DND-41 (cell line): ENCODE measurements at regions not wholly inside any gene's neighbourhood (a gene's known extent, or its start where the extent isn't known, plus 50 kb on each side); places are given as distances from the start of the nearest gene placed in this dataset.

ENCODE experiments used
- ATAC-seq: fragments of 200-7000 bp; cut with Tn5 transposase; 3 replicates; pipeline ENCODE4 v1.9.1; 2021; ENCODE audit warnings: low read depth; ENCODE audit not compliant: insufficient read depth
- DNase-seq: peaks from one replicate; pipeline ENCODE4 v3.0.0-alpha.2; 2020
- H2AFZ ChIP-seq: 2 replicates; pipeline ENCODE4 v1.6.0; 2012; ENCODE audit warnings: low read depth, low read length
- H3K27ac ChIP-seq: 2 replicates; pipeline ENCODE4 v1.5.1; 2012; ENCODE audit warnings: low read length, inconsistent platforms
- H3K27me3 ChIP-seq: fragments of 200-600 bp; sonication (generic); 2 replicates; pipeline ENCODE4 v1.6.0; 2012; ENCODE audit warnings: low read length, mild to moderate bottlenecking, inconsistent platforms; ENCODE audit not compliant: insufficient read depth, poor library complexity
- H3K36me3 ChIP-seq: 2 replicates; pipeline ENCODE4 v1.5.1; 2012; ENCODE audit warnings: low read length, inconsistent platforms; ENCODE audit not compliant: insufficient read depth
- H3K4me1 ChIP-seq: 2 replicates; pipeline ENCODE4 v1.5.1; 2012; ENCODE audit warnings: mild to moderate bottlenecking, low read length; ENCODE audit not compliant: insufficient read depth
- H3K4me2 ChIP-seq: 2 replicates; pipeline ENCODE4 v1.6.0; 2012; ENCODE audit warnings: mild to moderate bottlenecking, moderate library complexity, low read length, inconsistent platforms; ENCODE audit not compliant: insufficient read depth
- H3K4me3 ChIP-seq, 2 experiments: fragments of 200-600 bp in 1 of 2; shearing (Covaris generic) in 1 of 2; 2 replicates each; pipeline ENCODE4 v1.5.1; 2012 to 2016; ENCODE audit warnings: inconsistent platforms in 2 of 2, low read length in 2 of 2, mild to moderate bottlenecking in 2 of 2, low read depth in 1 of 2, moderate library complexity in 1 of 2
- H3K79me2 ChIP-seq: 2 replicates; pipeline ENCODE4 v1.6.0; 2012; ENCODE audit warnings: low read length, inconsistent platforms; ENCODE audit not compliant: insufficient read depth
- H3K9ac ChIP-seq: 2 replicates; pipeline ENCODE4 v1.6.0; 2012; ENCODE audit warnings: low read depth, mild to moderate bottlenecking, inconsistent platforms, low read length, moderate library complexity
- H3K9me3 ChIP-seq: 2 replicates; pipeline ENCODE4 v1.5.1; 2012; ENCODE audit warnings: low read length, moderate library complexity, mild to moderate bottlenecking, inconsistent platforms; ENCODE audit not compliant: insufficient read depth, severe bottlenecking
- H4K20me1 ChIP-seq: 2 replicates; pipeline ENCODE4 v1.6.0; 2012; ENCODE audit warnings: low read length; ENCODE audit not compliant: insufficient read depth
- CTCF ChIP-seq: IDR thresholded peaks from 2 replicates; pipeline ENCODE4 v1.5.1; 2012; ENCODE audit warnings: borderline replicate concordance, low read length, moderate library complexity, mild to moderate bottlenecking; ENCODE audit not compliant: poor library complexity, severe bottlenecking; ENCODE audit errors: extremely low read depth
- EZH2 ChIP-seq: IDR thresholded peaks from 3 replicates; pipeline ENCODE4 v1.6.1; 2012; ENCODE audit warnings: borderline replicate concordance, low read depth, mild to moderate bottlenecking, moderate library complexity, low read length, inconsistent platforms; ENCODE audit not compliant: severe bottlenecking

GRCh38 chr1:213692321-213692720 is 295.5 kb upstream of the PROX1 start:
- no peaks in the 10 kb centered on the region for H4K20me1 ChIP-seq
- no peak overlapping the region for H3K4me2 ChIP-seq
- no peak overlapping the region for H3K4me3 ChIP-seq
- H3K9me3 ChIP-seq = no peaks in the 10 kb centered on the region
- no peaks in the 10 kb centered on the region for H3K27me3 ChIP-seq
- no peak overlapping the region for H2AFZ ChIP-seq
- no peak for TF ChIP-seq EZH2
- no peak for TF ChIP-seq CTCF
- no peak for ATAC-seq
- DNase-seq = no peak
- H3K4me1 ChIP-seq = no peaks in the 10 kb centered on the region
- H3K9ac ChIP-seq = no peak overlapping the region
- no peaks in the 10 kb centered on the region for H3K79me2 ChIP-seq
- no peaks in the 10 kb centered on the region for H3K36me3 ChIP-seq
- H3K27ac ChIP-seq = no peak overlapping the region

GRCh38 chr1:213693864-213694263 is 293.9 kb upstream of the PROX1 start:
- Histone ChIP-seq H3K36me3 (no peaks in the 10 kb centered on the region), H3K9ac (no peak overlapping the region), H4K20me1 (no peaks in the 10 kb centered on the region), H3K9me3 (no peaks in the 10 kb centered on the region), H2AFZ (no peak overlapping the region), H3K4me1 (no peaks in the 10 kb centered on the region; the same call in 1 of the 2 replicates), H3K27me3 (no peaks in the 10 kb centered on the region), H3K79me2 (no peaks in the 10 kb centered on the region), H3K27ac (no peak overlapping the region), H3K4me2 (no peak overlapping the region), H3K4me3 (no peak overlapping the region)
- TF ChIP-seq CTCF (no peak), EZH2 (no peak)
- ATAC-seq (no peak), DNase-seq (no peak)

GRCh38 chr1:213697192-213697802 is 290.5 kb upstream of the PROX1 start:
- Histone ChIP-seq H3K4me2 (no peak overlapping the region), H3K79me2 (no peaks in the 10 kb centered on the region), H3K27ac (no peak overlapping the region), H3K9me3 (no peaks in the 10 kb centered on the region), H3K9ac (no peak overlapping the region), H3K4me3 (no peak overlapping the region), H4K20me1 (no peaks in the 10 kb centered on the region), H2AFZ (no peak overlapping the region), H3K36me3 (no peaks in the 10 kb centered on the region), H3K27me3 (no peaks in the 10 kb centered on the region), H3K4me1 (no peaks in the 10 kb centered on the region; the same call in 1 of the 2 replicates)
- TF ChIP-seq CTCF (no peak), EZH2 (no peak)
- ATAC-seq (no peak), DNase-seq (no peak)
